GM12878 (cell line): ENCODE measurements at regions not wholly inside any gene's neighbourhood (a gene's known extent, or its start where the extent isn't known, plus 50 kb on each side); places are given as distances from the start of the nearest gene placed in this dataset.
A peak's percentile ranks its signal among the peaks of the same experiment; 100 is the strongest.

ENCODE experiments used
- ASH2L ChIP-seq: fragments of 300-600, 200-600 bp; sonication (generic); IDR thresholded peaks from 2 replicates; pipeline ENCODE4 v1.6.1; 2017; ENCODE audit warnings: low read depth, mild to moderate bottlenecking, borderline replicate concordance
- BCL11A ChIP-seq: IDR thresholded peaks from 2 replicates; pipeline ENCODE4 v1.6.1; 2011; ENCODE audit warnings: low read depth, low read length
- BCL3 ChIP-seq: IDR thresholded peaks from 2 replicates; pipeline ENCODE4 v1.6.1; 2011; ENCODE audit warnings: borderline replicate concordance, low read depth, mild to moderate bottlenecking, moderate library complexity, low read length; ENCODE audit not compliant: insufficient read depth, poor library complexity, severe bottlenecking
- BRCA1 ChIP-seq: IDR thresholded peaks from 2 replicates; pipeline ENCODE4 v1.6.1; 2011; ENCODE audit warnings: low read depth, low read length, improper control_type of control experiment
- CBFB ChIP-seq: IDR thresholded peaks from 2 replicates; pipeline ENCODE4 v1.6.1; 2016; ENCODE audit warnings: antibody characterized with exemption, low read depth
- CHD2 ChIP-seq: IDR thresholded peaks from 2 replicates; pipeline ENCODE4 v1.6.1; 2011; ENCODE audit warnings: low read depth, low read length, improper control_type of control experiment, borderline replicate concordance
- FOS ChIP-seq: IDR thresholded peaks from 3 replicates; pipeline ENCODE4 v1.6.1; 2011; ENCODE audit warnings: borderline replicate concordance; ENCODE audit not compliant: insufficient read length; ENCODE audit errors: extremely low read depth
- FOXK2 ChIP-seq: fragments of 450-650 bp; IDR thresholded peaks from 2 replicates; pipeline ENCODE4 v1.6.1; 2017; ENCODE audit warnings: mild to moderate bottlenecking, moderate library complexity
- FOXM1 ChIP-seq: IDR thresholded peaks from 2 replicates; pipeline ENCODE4 v1.6.1; 2012; ENCODE audit warnings: low read depth, mild to moderate bottlenecking, inconsistent platforms, low read length, moderate library complexity
- GATAD2B ChIP-seq: fragments of 450-650 bp; conservative IDR thresholded peaks from 2 replicates; pipeline ENCODE4 v1.6.1; 2017; ENCODE audit warnings: low read depth, mild to moderate bottlenecking, moderate library complexity
- KAT2A ChIP-seq: conservative IDR thresholded peaks from 2 replicates; pipeline ENCODE4 v1.6.1; 2011; ENCODE audit warnings: low read depth, low read length; ENCODE audit not compliant: control insufficient read depth
- KLF5 ChIP-seq: fragments of 450-650 bp; IDR thresholded peaks from 2 replicates; pipeline ENCODE4 v1.6.1; 2014; ENCODE audit warnings: mild to moderate bottlenecking; ENCODE audit not compliant: partially characterized antibody
- LARP7 ChIP-seq: fragments of 450-650 bp; IDR thresholded peaks from 2 replicates; pipeline ENCODE4 v1.6.1; 2017; ENCODE audit warnings: mild to moderate bottlenecking
- MYC ChIP-seq: IDR thresholded peaks from 2 replicates; pipeline ENCODE4 v1.6.1; 2011; ENCODE audit warnings: mild to moderate bottlenecking, low read length, moderate library complexity, inconsistent platforms; ENCODE audit not compliant: insufficient read depth, insufficient replicate concordance, insufficient read length, severe bottlenecking
- RB1 ChIP-seq: fragments of 450-650 bp; formaldehyde crosslinking; IDR thresholded peaks from 2 replicates; pipeline ENCODE4 v1.6.1; 2017; ENCODE audit warnings: mild to moderate bottlenecking, borderline replicate concordance
- RFX5 ChIP-seq: IDR thresholded peaks from 2 replicates; pipeline ENCODE4 v1.6.1; 2011; ENCODE audit warnings: low read depth, low read length, improper control_type of control experiment
- TAF1 ChIP-seq: IDR thresholded peaks from 2 replicates; pipeline ENCODE4 v1.6.1; 2011; ENCODE audit warnings: mild to moderate bottlenecking, low read depth, low read length, borderline replicate concordance
- TCF3 ChIP-seq: IDR thresholded peaks from 2 replicates; pipeline ENCODE4 v1.6.1; 2012; ENCODE audit warnings: low read depth, mild to moderate bottlenecking, low read length, borderline replicate concordance; ENCODE audit not compliant: insufficient read depth
- USF2 ChIP-seq: IDR thresholded peaks from 2 replicates; pipeline ENCODE4 v1.6.1; 2011; ENCODE audit warnings: low read depth, low read length, improper control_type of control experiment, borderline replicate concordance
- YBX1 ChIP-seq: fragments of 450-650 bp; IDR thresholded peaks from 2 replicates; pipeline ENCODE4 v1.6.1; 2016; ENCODE audit warnings: antibody characterized with exemption
- YY1 ChIP-seq: IDR thresholded peaks from 2 replicates; pipeline ENCODE4 v1.6.1; 2011; ENCODE audit warnings: low read depth, mild to moderate bottlenecking, low read length
- TF ChIP-seq, protein P1 (sequence below): fragments of 450-650 bp; IDR thresholded peaks from 2 replicates; pipeline ENCODE4 v1.6.1; 2016; ENCODE audit warnings: mild to moderate bottlenecking
- TF ChIP-seq, protein P2 (sequence below): fragments of 450-650 bp; IDR thresholded peaks from 2 replicates; pipeline ENCODE4 v1.6.1; 2017; ENCODE audit warnings: antibody characterized with exemption, mild to moderate bottlenecking, moderate library complexity

DNA sequence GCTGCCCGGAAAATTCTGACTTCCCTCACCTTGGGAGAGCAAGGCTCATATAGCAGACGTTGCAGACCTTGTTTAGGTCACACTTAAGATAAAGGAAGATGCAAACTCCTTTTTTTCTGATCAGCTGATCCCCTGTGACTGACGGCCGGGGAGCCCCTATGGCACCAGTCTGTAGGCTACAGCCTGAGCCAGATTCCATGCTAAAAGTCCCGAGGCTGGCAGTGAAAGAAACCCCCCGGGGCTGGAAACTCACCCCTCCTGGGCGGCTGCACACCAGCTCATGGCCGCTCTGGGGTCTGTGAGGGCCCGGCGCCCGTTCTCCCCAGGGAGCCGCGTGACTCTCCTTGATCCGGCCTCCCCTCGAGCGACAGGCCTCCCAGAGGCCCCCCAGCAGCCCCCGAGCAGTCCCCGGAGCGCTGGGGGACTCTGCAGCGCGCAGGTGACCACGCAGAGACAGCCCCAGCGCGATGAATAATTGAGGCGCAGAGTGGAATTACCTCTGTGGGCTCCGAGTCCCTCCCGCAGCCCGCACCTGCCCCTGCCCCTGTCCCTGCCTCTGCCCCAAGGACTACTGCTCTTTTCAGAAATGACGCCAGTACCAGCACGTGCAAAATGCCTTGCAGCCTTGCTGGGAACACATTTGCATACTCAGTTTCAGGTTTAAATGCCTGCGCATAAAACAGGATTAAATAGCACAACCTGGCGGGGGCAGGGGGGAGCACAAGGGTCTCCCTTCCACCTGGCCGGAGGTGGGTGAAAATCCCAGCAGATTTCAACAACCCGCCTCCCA, 62.6 kb upstream of the CLDN14 start (continued):
- TF ChIP-seq MYC (peak; percentile 45), ASH2L (no peak), USF2 (no peak), YY1 (peak; percentile 61), FOS (no peak), BCL3 (no peak), KAT2A (no peak), FOXK2 (no peak), FOXM1 (no peak), BCL11A (0 out of 2 replicates have a peak, but pooled peaks have one; percentile 15), RB1 (0 out of 2 replicates have a peak, but pooled peaks have one; percentile 21), YBX1 (no peak), BRCA1 (no peak), CHD2 (0 out of 2 replicates have a peak, but pooled peaks have one; percentile 46), TCF3 (peak; percentile 79; the same call in 1 of the 2 replicates), RFX5 (no peak), LARP7 (peak; percentile 54), TAF1 (peak; percentile 65), CBFB (peak; percentile 36; the same call in 1 of the 2 replicates), KLF5 (no peak), GATAD2B (no peak)
- TF ChIP-seq, protein P1, sequence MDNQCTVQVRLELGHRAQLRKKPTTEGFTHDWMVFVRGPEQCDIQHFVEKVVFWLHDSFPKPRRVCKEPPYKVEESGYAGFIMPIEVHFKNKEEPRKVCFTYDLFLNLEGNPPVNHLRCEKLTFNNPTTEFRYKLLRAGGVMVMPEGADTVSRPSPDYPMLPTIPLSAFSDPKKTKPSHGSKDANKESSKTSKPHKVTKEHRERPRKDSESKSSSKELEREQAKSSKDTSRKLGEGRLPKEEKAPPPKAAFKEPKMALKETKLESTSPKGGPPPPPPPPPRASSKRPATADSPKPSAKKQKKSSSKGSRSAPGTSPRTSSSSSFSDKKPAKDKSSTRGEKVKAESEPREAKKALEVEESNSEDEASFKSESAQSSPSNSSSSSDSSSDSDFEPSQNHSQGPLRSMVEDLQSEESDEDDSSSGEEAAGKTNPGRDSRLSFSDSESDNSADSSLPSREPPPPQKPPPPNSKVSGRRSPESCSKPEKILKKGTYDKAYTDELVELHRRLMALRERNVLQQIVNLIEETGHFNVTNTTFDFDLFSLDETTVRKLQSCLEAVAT = no peak; the same call in 1 of the 2 replicates
- TF ChIP-seq, protein P2, sequence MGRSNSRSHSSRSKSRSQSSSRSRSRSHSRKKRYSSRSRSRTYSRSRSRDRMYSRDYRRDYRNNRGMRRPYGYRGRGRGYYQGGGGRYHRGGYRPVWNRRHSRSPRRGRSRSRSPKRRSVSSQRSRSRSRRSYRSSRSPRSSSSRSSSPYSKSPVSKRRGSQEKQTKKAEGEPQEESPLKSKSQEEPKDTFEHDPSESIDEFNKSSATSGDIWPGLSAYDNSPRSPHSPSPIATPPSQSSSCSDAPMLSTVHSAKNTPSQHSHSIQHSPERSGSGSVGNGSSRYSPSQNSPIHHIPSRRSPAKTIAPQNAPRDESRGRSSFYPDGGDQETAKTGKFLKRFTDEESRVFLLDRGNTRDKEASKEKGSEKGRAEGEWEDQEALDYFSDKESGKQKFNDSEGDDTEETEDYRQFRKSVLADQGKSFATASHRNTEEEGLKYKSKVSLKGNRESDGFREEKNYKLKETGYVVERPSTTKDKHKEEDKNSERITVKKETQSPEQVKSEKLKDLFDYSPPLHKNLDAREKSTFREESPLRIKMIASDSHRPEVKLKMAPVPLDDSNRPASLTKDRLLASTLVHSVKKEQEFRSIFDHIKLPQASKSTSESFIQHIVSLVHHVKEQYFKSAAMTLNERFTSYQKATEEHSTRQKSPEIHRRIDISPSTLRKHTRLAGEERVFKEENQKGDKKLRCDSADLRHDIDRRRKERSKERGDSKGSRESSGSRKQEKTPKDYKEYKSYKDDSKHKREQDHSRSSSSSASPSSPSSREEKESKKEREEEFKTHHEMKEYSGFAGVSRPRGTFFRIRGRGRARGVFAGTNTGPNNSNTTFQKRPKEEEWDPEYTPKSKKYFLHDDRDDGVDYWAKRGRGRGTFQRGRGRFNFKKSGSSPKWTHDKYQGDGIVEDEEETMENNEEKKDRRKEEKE = no peak; the same call in 1 of the 2 replicates
